Uterus (tissue), 3 donors: ENCODE measurements at regions not wholly inside any gene's neighbourhood (a gene's known extent, or its start where the extent isn't known, plus 50 kb on each side); places are given as distances from the start of the nearest gene placed in this dataset.

Source experiments
- DNase-seq, 2 donors: peaks; one replicate each; pipeline ENCODE4 v3.0.0-alpha.2; 2019 to 2020
- H3K27ac ChIP-seq, 2 donors: fragments of 200-600 bp; sonication (generic); 1 replicate in 1 of 2; 2 replicates in 1 of 2; pipeline ENCODE4 v1.5.1; 2016 to 2018
- H3K27me3 ChIP-seq, 2 donors: fragments of 200-600 bp; sonication (generic); one replicate each; pipeline ENCODE4 v1.5.1; 2018 to 2019; ENCODE audit warnings: control low read depth in 1 of 2
- H3K36me3 ChIP-seq, 2 donors: fragments of 200-600 bp; sonication (generic); one replicate each; pipeline ENCODE4 v1.5.1; 2019; ENCODE audit warnings: control low read depth in 1 of 2
- H3K4me1 ChIP-seq, 2 donors: fragments of 200-600 bp; sonication (generic); one replicate each; pipeline ENCODE4 v1.5.1; 2018 to 2019; ENCODE audit warnings: control low read depth in 1 of 2
- H3K4me3 ChIP-seq, 2 donors: fragments of 200-600 bp; sonication (generic); 1 replicate in 1 of 2; 2 replicates in 1 of 2; pipeline ENCODE4 v1.5.1; 2018 to 2019; ENCODE audit warnings: mild to moderate bottlenecking in 1 of 2
- H3K9me3 ChIP-seq, 2 donors: fragments of 200-600 bp; sonication (generic); one replicate each; pipeline ENCODE4 v1.5.1; 2019; ENCODE audit warnings: control low read depth in 1 of 2
- POLR2A ChIP-seq, 2 donors: fragments of 450-650 bp; IDR thresholded peaks; one replicate each; pipeline ENCODE4 v1.6.1; 2016; ENCODE audit warnings: antibody characterized with exemption in 2 of 2, mild to moderate bottlenecking in 1 of 2, moderate library complexity in 1 of 2
- intact Hi-C: fragments of 100-400 bp; cut with DNase I; formaldehyde crosslinking; loops from one replicate; pipeline ENCODE4 v1.15.1; 2023; ENCODE audit warnings: low total_unique reads
- TF ChIP-seq, protein P1 (sequence below), 4 experiments: fragments of 200-600 bp in 2 of 4; fragments of 450-650 bp in 2 of 4; sonication (generic) in 2 of 4; IDR thresholded peaks; one replicate each; pipeline ENCODE4 v1.5.1; 2016 to 2019; ENCODE audit warnings: antibody characterized with exemption in 4 of 4, mild to moderate bottlenecking in 2 of 4, moderate library complexity in 1 of 4
- donor health status: DM: yes; HTN: yes; CAD: no.

DNA sequence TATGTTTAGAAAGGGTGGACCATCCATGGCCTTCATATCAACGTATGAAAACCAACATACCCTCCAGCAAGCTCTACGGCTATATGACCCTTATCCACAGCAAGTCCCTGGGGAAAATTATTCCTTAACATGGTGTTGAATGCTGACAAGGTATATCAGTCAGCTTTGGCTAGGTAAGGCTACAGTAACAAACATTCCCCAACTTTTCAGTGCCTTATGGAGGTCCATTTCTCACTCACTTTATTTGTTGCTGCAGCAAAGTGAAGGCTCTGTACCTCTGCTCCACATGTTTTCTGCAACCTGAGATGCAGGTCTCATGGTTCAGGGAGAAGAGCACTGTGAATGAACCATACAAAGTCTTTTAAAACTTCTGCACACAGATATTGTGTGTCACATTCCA, 83.8 kb upstream of the TOX3 start:
- intact Hi-C loops, result no loop called here

DNA sequence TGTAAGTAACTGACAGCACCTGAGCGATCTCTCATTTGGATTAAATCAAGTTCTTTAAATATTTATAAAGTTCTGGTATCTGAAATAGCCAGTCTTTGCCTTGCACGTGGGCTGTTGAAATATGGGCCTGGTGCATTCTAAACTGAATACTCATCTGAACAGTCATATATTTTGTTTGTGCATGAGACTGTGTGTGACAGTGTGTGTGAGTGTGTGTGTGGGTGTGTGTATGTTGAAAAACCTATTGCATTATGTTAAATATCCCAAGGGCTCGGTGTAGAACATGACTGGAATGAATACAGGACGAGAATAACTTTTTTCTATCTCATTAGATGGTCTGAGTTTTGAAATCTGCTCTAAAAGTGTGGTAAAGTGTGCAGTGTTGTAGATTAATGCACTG, 82.4 kb upstream of the TOX3 start:
- H3K36me3 ChIP-seq, result no peaks in the 10 kb centered on the region
- intact Hi-C loops, result no loop called here
- no peak for DNase-seq
- no peak overlapping the region for H3K4me3 ChIP-seq
- H3K4me1 ChIP-seq, result no peaks in the 10 kb centered on the region
- no peak for TF ChIP-seq POLR2A (IDR thresholded peaks at IDR 0.05)
- TF ChIP-seq, protein P1, sequence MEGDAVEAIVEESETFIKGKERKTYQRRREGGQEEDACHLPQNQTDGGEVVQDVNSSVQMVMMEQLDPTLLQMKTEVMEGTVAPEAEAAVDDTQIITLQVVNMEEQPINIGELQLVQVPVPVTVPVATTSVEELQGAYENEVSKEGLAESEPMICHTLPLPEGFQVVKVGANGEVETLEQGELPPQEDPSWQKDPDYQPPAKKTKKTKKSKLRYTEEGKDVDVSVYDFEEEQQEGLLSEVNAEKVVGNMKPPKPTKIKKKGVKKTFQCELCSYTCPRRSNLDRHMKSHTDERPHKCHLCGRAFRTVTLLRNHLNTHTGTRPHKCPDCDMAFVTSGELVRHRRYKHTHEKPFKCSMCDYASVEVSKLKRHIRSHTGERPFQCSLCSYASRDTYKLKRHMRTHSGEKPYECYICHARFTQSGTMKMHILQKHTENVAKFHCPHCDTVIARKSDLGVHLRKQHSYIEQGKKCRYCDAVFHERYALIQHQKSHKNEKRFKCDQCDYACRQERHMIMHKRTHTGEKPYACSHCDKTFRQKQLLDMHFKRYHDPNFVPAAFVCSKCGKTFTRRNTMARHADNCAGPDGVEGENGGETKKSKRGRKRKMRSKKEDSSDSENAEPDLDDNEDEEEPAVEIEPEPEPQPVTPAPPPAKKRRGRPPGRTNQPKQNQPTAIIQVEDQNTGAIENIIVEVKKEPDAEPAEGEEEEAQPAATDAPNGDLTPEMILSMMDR (IDR thresholded peaks at IDR 0.05), result no peak
- H3K9me3 ChIP-seq, result no peaks in the 10 kb centered on the region
- no peak overlapping the region for H3K27ac ChIP-seq
- H3K27me3 ChIP-seq, result no peaks in the 10 kb centered on the region

More for the DNA sequence above, 83.8 kb upstream of the TOX3 start:
- no peaks in the 10 kb centered on the region for H3K36me3 ChIP-seq
- no peak for TF ChIP-seq POLR2A (IDR thresholded peaks at IDR 0.05)
- TF ChIP-seq, protein P1 (IDR thresholded peaks at IDR 0.05), result no peak
- no peak overlapping the region for H3K4me3 ChIP-seq
- H3K27ac ChIP-seq, result no peak overlapping the region
- H3K27me3 ChIP-seq, result no peaks in the 10 kb centered on the region
- no peaks in the 10 kb centered on the region for H3K9me3 ChIP-seq
- DNase-seq, result no peak
- no peaks in the 10 kb centered on the region for H3K4me1 ChIP-seq

DNA sequence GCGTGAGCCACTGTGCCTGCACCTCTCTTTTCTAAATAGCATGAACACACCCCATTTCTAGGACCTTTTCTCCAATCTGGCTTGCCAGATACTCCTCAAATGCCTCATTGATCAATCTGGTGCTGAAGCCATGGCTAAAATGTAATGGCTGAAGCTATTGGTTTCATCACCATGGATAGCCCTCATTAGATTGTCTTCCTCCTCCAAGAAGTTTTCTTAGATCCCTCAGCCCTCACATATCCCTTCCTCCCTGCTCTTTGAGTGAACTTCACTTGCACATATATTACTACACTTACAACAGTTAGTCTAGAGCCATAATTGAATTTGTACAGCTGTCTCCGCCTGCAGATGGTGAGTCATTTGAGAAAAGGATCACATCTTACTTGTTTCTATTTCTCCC, 77.9 kb upstream of the TOX3 start:
- intact Hi-C loops, result no loop called here
- no peaks in the 10 kb centered on the region for H3K9me3 ChIP-seq

DNA sequence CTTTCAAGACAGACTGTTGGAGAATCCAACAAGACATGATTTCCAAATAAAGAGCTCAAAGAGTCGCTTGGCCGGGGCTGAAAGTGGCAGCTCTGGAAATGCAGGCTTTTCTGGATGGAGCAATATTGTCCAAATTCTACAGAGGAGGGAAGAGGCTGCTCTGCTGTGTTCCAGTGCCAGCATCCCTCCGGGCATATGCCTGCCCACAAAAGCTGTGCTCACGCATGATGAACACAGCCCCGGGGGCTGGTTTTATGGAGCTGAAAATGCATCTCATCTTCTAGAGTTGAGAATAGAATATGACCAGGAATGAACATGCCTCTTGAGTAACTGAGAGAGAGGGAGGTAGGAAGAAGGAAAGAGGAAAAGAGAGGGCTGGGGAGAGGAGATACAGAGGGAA, 74.7 kb upstream of the TOX3 start:
- no peak overlapping the region for H3K27ac ChIP-seq
- no peak for DNase-seq
- H3K9me3 ChIP-seq, result no peaks in the 10 kb centered on the region
- no peaks in the 10 kb centered on the region for H3K27me3 ChIP-seq
- H3K4me3 ChIP-seq, result no peak overlapping the region
- H3K36me3 ChIP-seq, result no peaks in the 10 kb centered on the region
- TF ChIP-seq, protein P1 (IDR thresholded peaks at IDR 0.05), result no peak
- no peak for TF ChIP-seq POLR2A (IDR thresholded peaks at IDR 0.05)
- intact Hi-C loops, result no loop called here
- no peaks in the 10 kb centered on the region for H3K4me1 ChIP-seq

More for the DNA sequence above, 77.9 kb upstream of the TOX3 start:
- no peaks in the 10 kb centered on the region for H3K4me1 ChIP-seq
- H3K36me3 ChIP-seq, result no peaks in the 10 kb centered on the region
- TF ChIP-seq, protein P1 (IDR thresholded peaks at IDR 0.05), result no peak
- no peak for TF ChIP-seq POLR2A (IDR thresholded peaks at IDR 0.05)
- no peak for DNase-seq
- no peak overlapping the region for H3K4me3 ChIP-seq
- no peak overlapping the region for H3K27ac ChIP-seq
- H3K27me3 ChIP-seq, result no peaks in the 10 kb centered on the region

DNA sequence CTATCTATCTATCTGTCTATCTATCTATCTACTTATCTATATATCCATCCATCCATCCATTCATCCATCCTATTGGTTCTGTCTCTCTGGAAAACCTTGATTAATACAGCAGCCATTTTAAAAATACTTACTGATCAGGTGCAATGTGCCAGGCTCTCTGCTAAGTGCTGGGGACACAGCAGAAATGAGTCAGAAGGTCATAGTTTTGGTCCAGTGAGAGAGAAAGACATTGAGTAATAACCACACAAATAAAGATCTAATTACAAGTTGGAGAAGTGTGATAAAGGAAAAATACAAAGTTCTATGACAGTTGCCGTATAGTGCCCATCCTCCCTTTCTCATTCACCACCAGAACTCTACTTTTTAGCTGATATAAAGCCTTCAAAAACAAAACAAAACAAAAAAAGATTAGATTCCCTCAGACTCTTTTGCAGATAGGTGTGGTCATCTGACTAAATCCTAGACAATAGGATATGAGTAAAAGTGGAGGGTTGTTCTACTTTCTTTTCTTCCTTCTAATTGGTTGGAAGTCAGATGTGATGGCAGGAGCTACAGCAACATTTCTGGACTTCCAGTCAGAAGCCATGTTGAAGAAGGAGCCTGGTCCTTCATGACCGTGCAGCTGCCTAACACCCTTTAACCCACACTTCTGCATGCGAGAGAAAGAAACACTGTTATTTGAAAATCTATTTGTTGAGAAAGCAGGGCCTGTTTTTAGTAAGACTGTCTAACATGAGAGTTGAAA, 72.0 kb upstream of the TOX3 start:
- no peaks in the 10 kb centered on the region for H3K27me3 ChIP-seq
- H3K27ac ChIP-seq, result no peak overlapping the region
- TF ChIP-seq POLR2A (IDR thresholded peaks at IDR 0.05), result no peak
- TF ChIP-seq, protein P1 (IDR thresholded peaks at IDR 0.05), result no peak
- intact Hi-C loops, result no loop called here
- no peak for DNase-seq
- H3K36me3 ChIP-seq, result no peaks in the 10 kb centered on the region
- no peaks in the 10 kb centered on the region for H3K9me3 ChIP-seq
- no peaks in the 10 kb centered on the region for H3K4me1 ChIP-seq
- H3K4me3 ChIP-seq, result no peak overlapping the region
